ENCODE measurements at regions not wholly inside any gene's neighbourhood (a gene's known extent, or its start where the extent isn't known, plus 50 kb on each side); places are given as distances from the start of the nearest gene placed in this dataset.
A peak's percentile ranks its signal among the peaks of the same experiment; 100 is the strongest.

- Mint-ChIP-seq H3K27me3 (ENCODE audit: low read depth, poor library complexity) (no peaks in the 10 kb centered on the region), H3K9me3 (peaks cover 13% of the 10 kb centered on the region), H3K36me3 (ENCODE audit: low read depth) (no peaks in the 10 kb centered on the region), H3K4me1 (peaks cover 14% of the 10 kb centered on the region), H3K27ac (no peak overlapping the region), H3K4me3 (no peak overlapping the region)
- DNase-seq: no peak
- no peak for TF ChIP-seq CTCF (IDR thresholded peaks at IDR 0.05)
These were observed 223.9 kb upstream of the DCAF8L1 start for GRCh38 chrX:28205126-28205525.

- H3K36me3 Mint-ChIP-seq (ENCODE audit: low read depth): peaks cover 5% of the 10 kb centered on the region
- no peaks in the 10 kb centered on the region for H3K27me3 Mint-ChIP-seq (ENCODE audit: low read depth, poor library complexity)
- H3K4me1 Mint-ChIP-seq: no peaks in the 10 kb centered on the region
- no peak overlapping the region for H3K4me3 Mint-ChIP-seq
- no peak for DNase-seq
- H3K27ac Mint-ChIP-seq: no peak overlapping the region
- TF ChIP-seq CTCF (IDR thresholded peaks at IDR 0.05): no peak
- peaks cover 5% of the 10 kb centered on the region for H3K9me3 Mint-ChIP-seq
These were observed 207.8 kb upstream of the DCAF8L1 start for GRCh38 chrX:28189011-28189410.

GRCh38 chrX:28188526-28188925 lies 207.3 kb upstream of the DCAF8L1 start:
- no peak overlapping the region for H3K27ac Mint-ChIP-seq
- no peaks in the 10 kb centered on the region for H3K4me1 Mint-ChIP-seq
- no peak for DNase-seq
- H3K4me3 Mint-ChIP-seq: no peak overlapping the region
- TF ChIP-seq CTCF (IDR thresholded peaks at IDR 0.05): no peak
- H3K9me3 Mint-ChIP-seq: peaks cover 5% of the 10 kb centered on the region
- no peaks in the 10 kb centered on the region for H3K27me3 Mint-ChIP-seq (ENCODE audit: low read depth, poor library complexity)
- peaks cover 5% of the 10 kb centered on the region for H3K36me3 Mint-ChIP-seq (ENCODE audit: low read depth)

GRCh38 chrX:28180096-28180495 lies 198.8 kb upstream of the DCAF8L1 start:
- H3K27me3 Mint-ChIP-seq (ENCODE audit: low read depth, poor library complexity): peaks cover 4% of the 10 kb centered on the region
- H3K27ac Mint-ChIP-seq: no peak overlapping the region
- TF ChIP-seq CTCF (IDR thresholded peaks at IDR 0.05): no peak
- H3K36me3 Mint-ChIP-seq (ENCODE audit: low read depth): no peaks in the 10 kb centered on the region
- H3K9me3 Mint-ChIP-seq: peaks cover 5% of the 10 kb centered on the region
- DNase-seq: no peak
- no peak overlapping the region for H3K4me3 Mint-ChIP-seq
- H3K4me1 Mint-ChIP-seq: peaks cover 17% of the 10 kb centered on the region

GRCh38 chrX:28178206-28178605 lies 197.0 kb upstream of the DCAF8L1 start:
- peaks cover 15% of the 10 kb centered on the region for H3K4me1 Mint-ChIP-seq
- no peak for TF ChIP-seq CTCF (IDR thresholded peaks at IDR 0.05)
- H3K4me3 Mint-ChIP-seq: no peak overlapping the region
- peaks cover 4% of the 10 kb centered on the region for H3K27me3 Mint-ChIP-seq (ENCODE audit: low read depth, poor library complexity)
- peaks cover 5% of the 10 kb centered on the region for H3K9me3 Mint-ChIP-seq
- no peak for DNase-seq
- no peak overlapping the region for H3K27ac Mint-ChIP-seq
- H3K36me3 Mint-ChIP-seq (ENCODE audit: low read depth): no peaks in the 10 kb centered on the region

GRCh38 chrX:28177202-28177601 lies 196.0 kb upstream of the DCAF8L1 start:
- no peak overlapping the region for H3K27ac Mint-ChIP-seq
- H3K27me3 Mint-ChIP-seq (ENCODE audit: low read depth, poor library complexity): peaks cover 4% of the 10 kb centered on the region
- peaks cover 5% of the 10 kb centered on the region for H3K4me1 Mint-ChIP-seq
- TF ChIP-seq CTCF (IDR thresholded peaks at IDR 0.05): peak; percentile 50
- no peak overlapping the region for H3K4me3 Mint-ChIP-seq
- DNase-seq: no peak
- H3K9me3 Mint-ChIP-seq: no peaks in the 10 kb centered on the region
- no peaks in the 10 kb centered on the region for H3K36me3 Mint-ChIP-seq (ENCODE audit: low read depth)

Measured in nephron progenitor cell (in vitro differentiated cells).